ENCODE measurements at regions not wholly inside any gene's neighbourhood (a gene's known extent, or its start where the extent isn't known, plus 50 kb on each side); places are given as distances from the start of the nearest gene placed in this dataset.

DNA sequence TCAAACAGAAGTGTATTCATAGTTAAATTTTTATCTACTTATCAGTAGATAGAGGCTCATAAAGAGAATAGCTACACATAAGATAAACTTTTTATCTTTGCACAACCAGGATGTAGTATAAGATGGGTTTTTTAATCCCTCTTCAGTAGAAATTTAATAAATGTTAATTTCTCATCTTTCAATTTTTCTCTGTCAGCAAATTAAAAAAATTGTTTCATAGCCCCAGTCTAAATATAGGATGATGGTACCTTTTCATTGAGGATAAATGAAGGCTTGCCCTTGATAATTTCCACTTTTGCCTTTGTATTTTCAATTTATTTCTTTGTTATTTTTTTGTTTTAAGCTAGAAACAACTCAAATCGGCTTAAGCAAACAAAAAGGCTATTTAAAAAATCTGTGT is 251.2 kb upstream of the NOX3 start:
- DNase-seq: no peak

GRCh38 chr6:155706341-155706740 is 250.7 kb upstream of the NOX3 start:
- DNase-seq: no peak

DNA sequence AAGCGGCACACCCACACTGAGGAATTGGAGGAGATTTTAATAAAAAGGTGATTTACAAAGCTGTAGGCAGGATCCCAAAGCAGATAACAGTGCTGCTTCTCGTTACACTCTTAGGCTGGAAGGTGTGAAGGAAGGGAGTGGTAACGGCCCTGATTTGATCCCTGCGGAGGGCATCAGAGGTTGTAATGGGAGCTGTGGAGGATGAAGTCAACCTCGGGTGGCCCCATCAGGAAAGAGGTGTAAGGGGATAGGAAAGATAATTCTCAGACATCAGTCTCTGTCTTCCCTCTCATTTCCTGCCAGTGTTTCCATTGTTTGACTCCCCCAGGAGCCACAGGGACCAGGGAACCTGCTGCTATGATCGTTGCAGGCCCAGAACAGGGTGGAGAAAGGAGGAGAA is 245.7 kb upstream of the NOX3 start:
- DNase-seq: no peak

DNA sequence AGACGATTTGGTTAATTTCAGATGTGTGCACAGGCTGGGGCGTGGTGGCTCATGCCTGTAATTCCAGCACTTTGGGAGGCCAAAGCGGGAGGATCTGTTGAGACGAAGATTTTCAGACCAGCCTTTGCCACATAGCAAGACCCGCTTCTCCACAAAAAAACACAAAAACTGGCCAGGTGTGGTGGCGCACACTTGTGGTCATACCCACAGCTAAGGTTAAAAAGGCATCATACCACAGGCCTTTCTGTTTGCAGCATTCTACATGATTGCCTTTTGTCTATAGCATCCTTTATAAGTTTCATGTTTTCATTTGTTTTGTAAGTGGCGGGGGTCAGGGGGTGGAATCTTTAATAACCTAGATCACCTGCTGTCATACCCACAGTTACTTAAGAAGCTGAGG is 239.9 kb upstream of the NOX3 start:
- no peak for DNase-seq

- DNase-seq: no peak
Measured at GRCh38 chr6:155694419-155694790, 238.8 kb upstream of the NOX3 start.

DNA sequence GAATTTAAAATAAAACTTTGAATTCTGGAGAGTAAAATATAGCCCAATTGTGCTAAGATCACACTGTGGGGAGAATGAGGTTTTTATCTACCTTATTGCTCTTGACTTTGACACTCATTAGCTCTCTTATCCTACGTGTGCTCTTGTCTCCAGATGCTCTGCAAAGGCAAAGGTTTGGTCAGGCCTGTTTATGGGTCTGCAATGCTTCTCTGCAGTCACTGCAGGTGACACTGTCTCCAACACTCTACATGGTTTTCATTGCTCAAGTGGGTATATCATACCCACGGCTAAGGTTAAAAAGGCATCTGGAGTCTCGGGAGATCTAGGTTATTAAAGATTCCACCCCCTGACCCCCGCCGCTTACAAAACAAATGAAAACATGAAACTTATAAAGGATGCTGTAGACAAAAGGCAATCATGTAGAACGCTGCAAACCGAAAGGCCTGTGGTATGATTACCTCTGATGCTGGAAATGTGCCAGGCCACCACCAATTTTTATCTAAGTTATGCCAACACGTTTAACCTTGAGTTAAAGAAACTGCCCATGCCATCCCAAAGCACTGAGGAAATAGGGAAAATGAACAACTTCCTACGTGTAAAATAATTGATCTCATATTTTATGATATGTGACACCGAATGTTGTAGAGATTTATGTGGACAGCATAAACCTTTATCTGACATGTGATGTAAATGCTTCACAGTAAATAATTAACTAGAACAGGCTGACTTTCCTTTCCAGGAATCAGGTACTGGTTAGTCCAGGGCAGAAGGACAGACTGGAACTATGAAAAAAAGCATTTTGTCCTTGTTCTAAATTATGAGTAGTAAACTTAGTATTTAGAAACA is 238.2 kb upstream of the NOX3 start:
- DNase-seq: no peak

DNA sequence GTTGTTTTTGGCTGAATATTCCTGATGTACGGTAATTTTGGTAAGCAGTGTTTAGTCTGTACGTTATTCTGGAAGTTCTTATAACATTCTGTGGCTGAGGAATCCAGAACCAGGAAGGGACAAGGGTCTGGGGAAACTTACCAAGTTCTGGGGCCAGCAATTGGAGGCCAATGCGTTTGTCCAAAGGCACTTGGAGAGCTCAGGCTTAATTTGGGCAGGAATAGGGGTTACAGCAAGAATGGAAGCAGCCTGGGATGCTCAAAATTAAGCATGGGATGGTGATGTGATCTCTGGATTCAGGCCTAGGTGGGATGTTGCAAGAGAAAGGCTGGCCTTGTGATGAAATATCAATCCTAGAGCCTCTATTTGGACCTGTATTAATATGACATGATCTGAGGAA is 235.2 kb upstream of the NOX3 start:
- DNase-seq: no peak

- no peak for DNase-seq
Measured at GRCh38 chr6:155687645-155688044, 232.0 kb upstream of the NOX3 start.

DNA sequence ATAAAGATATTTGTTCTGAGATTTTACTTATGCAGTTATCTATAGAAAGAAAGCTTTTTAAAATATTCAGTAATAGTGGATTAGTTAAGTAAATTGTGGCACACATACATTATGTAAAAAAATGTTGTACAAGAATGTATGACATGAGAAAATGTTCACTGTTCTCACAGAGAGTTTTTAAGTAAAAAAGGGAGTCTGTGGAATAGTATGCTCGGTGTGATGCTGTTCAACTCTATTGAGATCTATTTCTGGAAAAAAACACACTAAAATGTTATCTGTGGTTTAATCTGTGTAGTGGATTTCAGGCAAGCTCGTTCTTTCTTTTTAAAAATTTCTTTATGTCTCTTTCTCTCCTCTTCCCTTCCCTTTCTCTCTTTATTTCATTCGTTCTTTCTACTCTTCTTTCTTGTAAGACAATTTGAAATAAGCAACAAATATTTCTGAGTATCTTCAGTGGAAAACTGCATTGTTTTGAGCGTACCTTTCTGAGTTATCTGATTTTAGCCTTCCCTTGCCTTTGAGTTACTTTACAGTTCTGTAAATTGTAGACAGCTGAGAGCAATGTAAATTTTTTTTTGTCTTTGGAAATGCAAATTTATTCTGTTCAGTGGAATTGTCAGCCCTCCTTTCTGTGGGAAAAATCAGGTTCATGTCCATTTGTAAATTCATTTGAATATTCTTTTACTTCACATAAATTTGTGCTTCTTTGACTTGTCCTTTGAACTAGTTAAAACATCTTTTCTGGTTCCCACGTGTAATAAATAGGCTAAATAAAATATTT is 229.0 kb upstream of the NOX3 start:
- no peak for DNase-seq

- no peak for DNase-seq
Measured at GRCh38 chr6:155678361-155678760, 222.7 kb upstream of the NOX3 start.

- DNase-seq: no peak
Measured at GRCh38 chr6:155676346-155676745, 220.7 kb upstream of the NOX3 start.

- no peak for DNase-seq
Measured at GRCh38 chr6:155670655-155671054, 215.0 kb upstream of the NOX3 start.

DNA sequence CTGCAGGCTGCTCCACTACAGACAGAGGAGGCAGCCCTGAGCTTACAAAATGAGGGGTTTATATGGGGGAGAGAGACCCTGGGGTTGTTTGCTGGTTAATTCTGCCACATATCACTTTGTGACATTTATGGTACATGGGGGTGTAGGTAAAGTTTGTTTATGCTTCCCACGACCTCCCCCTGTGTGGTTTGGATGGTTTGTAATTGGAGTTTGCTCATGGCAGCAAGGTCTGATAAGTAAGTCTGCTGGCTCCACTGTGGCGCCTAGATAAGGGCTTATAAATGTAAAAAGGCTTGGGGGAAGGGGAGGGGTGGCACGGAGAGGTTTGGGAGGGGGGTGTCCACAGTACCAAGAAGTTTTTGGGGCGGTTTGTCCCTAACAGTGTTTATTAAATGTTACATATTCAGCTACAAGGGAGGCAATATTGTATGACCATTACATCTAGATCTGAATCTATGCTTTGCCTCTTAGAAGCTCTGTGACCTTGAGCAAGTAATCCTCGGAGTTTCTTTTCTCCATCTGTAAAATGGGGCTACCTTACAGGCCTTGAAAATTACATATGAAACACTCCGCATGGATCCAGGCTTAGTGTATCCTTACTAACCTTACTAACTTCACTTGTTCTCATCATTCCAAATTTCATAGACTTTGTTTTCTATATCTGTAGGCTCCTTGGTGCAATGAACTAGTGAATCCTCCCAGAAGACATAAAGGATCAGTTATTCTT is 204.8 kb upstream of the NOX3 start:
- DNase-seq: no peak

GRCh38 chr6:155656024-155656423 is 200.4 kb upstream of the NOX3 start:
- DNase-seq: no peak

DNA sequence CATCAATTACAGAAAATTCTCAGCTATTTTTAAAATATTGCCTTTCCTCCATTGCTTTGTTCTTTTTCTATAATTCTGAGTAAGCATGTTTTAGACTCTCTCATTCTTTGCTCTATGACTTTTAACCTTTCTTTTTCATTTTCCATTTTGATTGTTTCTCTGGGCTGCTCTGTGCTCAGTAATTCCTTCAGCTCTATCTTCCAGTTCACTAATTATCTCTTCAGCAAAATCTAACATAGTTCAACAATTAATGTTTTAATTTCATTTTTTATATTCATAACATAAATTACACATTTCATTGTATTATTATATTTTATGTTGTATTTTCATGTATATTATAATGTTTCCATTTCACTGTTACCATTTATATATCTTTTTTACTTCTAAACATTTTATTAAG is 198.8 kb upstream of the NOX3 start:
- no peak for DNase-seq

GRCh38 chr6:155648301-155648700 is 192.7 kb upstream of the NOX3 start:
- DNase-seq: no peak

GRCh38 chr6:155647354-155647753 is 191.7 kb upstream of the NOX3 start:
- DNase-seq: no peak

- DNase-seq: no peak
Measured at GRCh38 chr6:155646443-155646842, 190.8 kb upstream of the NOX3 start.

DNA sequence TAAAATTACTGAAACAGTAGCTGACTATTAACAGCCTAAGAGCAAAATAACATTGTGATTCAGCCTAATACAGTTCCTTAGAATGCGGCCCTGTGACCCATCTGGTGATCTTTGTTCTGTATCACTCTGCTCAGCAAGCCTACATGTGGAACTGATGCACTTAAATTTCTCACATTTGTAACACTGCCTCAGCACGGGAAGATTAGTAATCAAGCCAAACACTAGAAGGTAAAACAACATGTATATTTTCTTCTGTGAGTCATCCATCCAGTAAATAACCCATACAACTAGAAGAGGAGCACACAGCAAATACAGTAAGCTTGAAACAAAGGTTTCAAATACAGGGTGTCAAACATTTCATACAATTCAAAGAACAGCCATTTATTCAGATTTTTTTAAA is 189.7 kb upstream of the NOX3 start:
- no peak for DNase-seq

- DNase-seq: no peak
Measured at GRCh38 chr6:155641603-155642002, 186.0 kb upstream of the NOX3 start.

DNA sequence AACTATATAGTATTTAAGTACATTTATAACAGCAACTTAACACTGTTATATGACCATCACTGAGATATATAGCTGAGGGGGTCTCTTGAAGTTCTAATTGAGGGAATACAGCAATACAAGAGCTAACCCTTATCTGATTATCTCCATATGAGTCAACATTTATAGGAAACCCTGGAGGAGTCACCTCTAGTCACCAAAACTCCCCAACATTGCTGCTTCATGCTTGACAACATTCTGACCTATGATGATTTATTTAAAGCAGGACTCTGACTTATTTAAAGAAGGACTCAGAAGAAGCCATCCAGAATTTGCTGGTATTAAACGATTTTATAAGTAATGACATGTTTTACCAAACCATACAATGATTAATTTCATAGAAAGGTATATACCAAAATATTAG is 182.6 kb upstream of the NOX3 start:
- DNase-seq: no peak

DNA sequence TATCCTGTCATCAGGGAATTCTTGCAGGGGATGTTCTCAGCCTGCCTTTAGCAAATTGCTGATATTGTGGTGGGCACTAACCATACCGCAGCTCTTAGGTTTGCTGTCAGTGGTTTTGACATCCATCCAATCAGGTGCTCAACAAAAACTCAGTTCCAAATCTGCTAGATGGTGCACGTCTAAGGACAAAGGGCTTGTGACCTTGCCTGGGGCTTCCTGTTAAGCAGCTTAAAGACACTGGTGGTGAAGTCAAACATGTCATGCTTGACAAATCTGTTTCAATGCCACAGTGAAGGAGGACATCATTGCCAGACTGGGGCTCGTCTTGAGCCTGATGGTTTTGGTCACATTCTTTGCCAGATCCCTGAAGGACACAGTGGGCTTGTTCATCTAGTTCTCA is 179.8 kb upstream of the NOX3 start:
- DNase-seq: no peak

- no peak for DNase-seq
Measured at GRCh38 chr6:155630085-155630484, 174.4 kb upstream of the NOX3 start.

DNA sequence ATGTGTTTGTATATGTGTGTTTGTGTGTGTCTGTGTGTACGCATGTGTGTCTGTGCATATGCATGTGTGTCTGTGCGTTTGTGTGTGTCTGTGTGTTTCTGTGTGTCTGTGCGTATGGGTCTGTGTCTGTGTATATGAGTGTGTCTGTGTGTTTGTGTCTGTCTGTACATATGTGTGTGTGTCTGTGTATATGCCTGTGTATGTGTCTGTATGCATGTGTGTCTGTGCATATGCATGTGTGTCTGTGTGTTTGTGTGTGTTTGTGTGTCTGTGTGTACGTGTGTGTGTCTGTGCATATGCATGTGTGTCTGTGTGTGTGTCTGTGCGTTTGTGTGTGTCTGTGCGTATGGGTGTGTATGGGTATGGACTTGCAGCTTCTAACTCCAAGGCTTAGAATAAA is 174.0 kb upstream of the NOX3 start:
- DNase-seq: no peak

Data from fibroblast of skin of back (primary cell).